ENCODE measurements at regions not wholly inside any gene's neighbourhood (a gene's known extent, or its start where the extent isn't known, plus 50 kb on each side); places are given as distances from the start of the nearest gene placed in this dataset.

DNA sequence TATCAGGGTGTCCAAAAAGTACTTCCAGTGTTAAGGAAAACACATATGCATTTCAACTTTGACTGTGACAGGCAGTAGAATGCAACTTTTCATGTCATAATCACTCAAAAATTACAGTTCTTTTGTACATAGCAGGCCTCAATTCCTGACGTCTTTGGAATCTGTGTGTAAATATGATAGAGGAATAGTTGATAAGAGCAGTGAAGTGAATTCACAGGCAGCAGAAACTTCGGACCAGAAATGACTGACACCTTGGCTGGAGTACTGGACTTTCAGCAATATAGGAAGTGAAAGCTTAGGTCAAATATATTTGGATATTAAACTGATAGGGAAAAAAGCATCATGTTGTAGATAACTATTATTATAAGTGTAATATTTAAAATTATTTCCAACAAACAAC is 1741.2 kb upstream of the PCDH20 start:
- H3K36me3 ChIP-seq (replicated peaks; ENCODE audit: low read depth, low read length) = no peaks in the 10 kb centered on the region
- H3K27me3 ChIP-seq (ENCODE audit: low read depth, low read length) = no peaks in the 10 kb centered on the region
- H3K79me2 ChIP-seq (ENCODE audit: low read length) = no peaks in the 10 kb centered on the region
- no peak overlapping the region for H2AFZ ChIP-seq (ENCODE audit: low read depth, low read length)
- H3K4me3 ChIP-seq (ENCODE audit: low read length) = no peak overlapping the region
- no peak overlapping the region for H3K27ac ChIP-seq (ENCODE audit: low read length)
- TF ChIP-seq CTCF (IDR thresholded peaks at IDR 0.05; ENCODE audit: low read depth, low read length) = no peak
- TF ChIP-seq EZH2phosphoT487 (IDR thresholded peaks at IDR 0.05; ENCODE audit: low read depth) = no peak
- H3K4me2 ChIP-seq (ENCODE audit: low read length) = no peak overlapping the region
- H3K9me3 ChIP-seq (ENCODE audit: insufficient read depth, low read length) = no peaks in the 10 kb centered on the region
- no peaks in the 10 kb centered on the region for H3K4me1 ChIP-seq (ENCODE audit: low read length)
- no peaks in the 10 kb centered on the region for H4K20me1 ChIP-seq (ENCODE audit: insufficient read depth, low read length)
- no peak overlapping the region for H3K9ac ChIP-seq (ENCODE audit: low read length)

- no peak overlapping the region for H3K27ac ChIP-seq (ENCODE audit: low read length)
- no peaks in the 10 kb centered on the region for H4K20me1 ChIP-seq (ENCODE audit: insufficient read depth, low read length)
- H2AFZ ChIP-seq (ENCODE audit: low read depth, low read length) = no peak overlapping the region
- TF ChIP-seq CTCF (IDR thresholded peaks at IDR 0.05; ENCODE audit: low read depth, low read length) = no peak
- no peak for TF ChIP-seq EZH2phosphoT487 (IDR thresholded peaks at IDR 0.05; ENCODE audit: low read depth)
- no peaks in the 10 kb centered on the region for H3K27me3 ChIP-seq (ENCODE audit: low read depth, low read length)
- no peaks in the 10 kb centered on the region for H3K4me1 ChIP-seq (ENCODE audit: low read length)
- H3K9me3 ChIP-seq (ENCODE audit: insufficient read depth, low read length) = peaks cover 3% of the 10 kb centered on the region; the same call in 1 of the 2 replicates
- no peak overlapping the region for H3K9ac ChIP-seq (ENCODE audit: low read length)
- H3K4me2 ChIP-seq (ENCODE audit: low read length) = no peak overlapping the region
- H3K79me2 ChIP-seq (ENCODE audit: low read length) = no peaks in the 10 kb centered on the region
- no peak overlapping the region for H3K4me3 ChIP-seq (ENCODE audit: low read length)
- no peaks in the 10 kb centered on the region for H3K36me3 ChIP-seq (replicated peaks; ENCODE audit: low read depth, low read length)
Observed at GRCh38 chr13:63149375-63149774, 1733.7 kb upstream of the PCDH20 start.

GRCh38 chr13:63139277-63139676 is 1723.6 kb upstream of the PCDH20 start:
- Histone ChIP-seq H3K9me3 (ENCODE audit: insufficient read depth, low read length) (no peaks in the 10 kb centered on the region), H2AFZ (ENCODE audit: low read depth, low read length) (no peak overlapping the region), H3K27ac (ENCODE audit: low read length) (no peak overlapping the region), H4K20me1 (ENCODE audit: insufficient read depth, low read length) (no peaks in the 10 kb centered on the region), H3K36me3 (replicated peaks; ENCODE audit: low read depth, low read length) (no peaks in the 10 kb centered on the region), H3K9ac (ENCODE audit: low read length) (no peak overlapping the region), H3K4me3 (ENCODE audit: low read length) (no peak overlapping the region), H3K4me2 (ENCODE audit: low read length) (no peak overlapping the region), H3K79me2 (ENCODE audit: low read length) (no peaks in the 10 kb centered on the region), H3K4me1 (ENCODE audit: low read length) (no peaks in the 10 kb centered on the region), H3K27me3 (ENCODE audit: low read depth, low read length) (no peaks in the 10 kb centered on the region)
- TF ChIP-seq CTCF (IDR thresholded peaks at IDR 0.05; ENCODE audit: low read depth, low read length) = no peak

- H3K4me2 ChIP-seq (ENCODE audit: low read length) = no peak overlapping the region
- TF ChIP-seq EZH2phosphoT487 (IDR thresholded peaks at IDR 0.05; ENCODE audit: low read depth) (no peak), CTCF (IDR thresholded peaks at IDR 0.05; ENCODE audit: low read depth, low read length) (no peak)
- no peak overlapping the region for H3K9ac ChIP-seq (ENCODE audit: low read length)
- no peaks in the 10 kb centered on the region for H3K36me3 ChIP-seq (replicated peaks; ENCODE audit: low read depth, low read length)
- no peaks in the 10 kb centered on the region for H3K27me3 ChIP-seq (ENCODE audit: low read depth, low read length)
- no peak overlapping the region for H2AFZ ChIP-seq (ENCODE audit: low read depth, low read length)
- no peak overlapping the region for H3K27ac ChIP-seq (ENCODE audit: low read length)
- no peak overlapping the region for H3K4me3 ChIP-seq (ENCODE audit: low read length)
- H4K20me1 ChIP-seq (ENCODE audit: insufficient read depth, low read length) = no peaks in the 10 kb centered on the region
- H3K9me3 ChIP-seq (ENCODE audit: insufficient read depth, low read length) = no peaks in the 10 kb centered on the region
- H3K4me1 ChIP-seq (ENCODE audit: low read length) = no peaks in the 10 kb centered on the region
- no peaks in the 10 kb centered on the region for H3K79me2 ChIP-seq (ENCODE audit: low read length)
Observed at GRCh38 chr13:63129995-63130394, 1714.3 kb upstream of the PCDH20 start.
